Non-pigmented ciliary epithelial cell (primary cell): ENCODE measurements at regions not wholly inside any gene's neighbourhood (a gene's known extent, or its start where the extent isn't known, plus 50 kb on each side); places are given as distances from the start of the nearest gene placed in this dataset.
"Not testable (repeated sequence)": the region's sequence is repeated elsewhere in the genome, so short reads cannot be mapped to it uniquely, and the experiment has no call there.

Experiments
- DNase-seq: peaks from one replicate; pipeline ENCODE4 v3.0.0-alpha.2; 2010; ENCODE audit warnings: low read depth

DNA sequence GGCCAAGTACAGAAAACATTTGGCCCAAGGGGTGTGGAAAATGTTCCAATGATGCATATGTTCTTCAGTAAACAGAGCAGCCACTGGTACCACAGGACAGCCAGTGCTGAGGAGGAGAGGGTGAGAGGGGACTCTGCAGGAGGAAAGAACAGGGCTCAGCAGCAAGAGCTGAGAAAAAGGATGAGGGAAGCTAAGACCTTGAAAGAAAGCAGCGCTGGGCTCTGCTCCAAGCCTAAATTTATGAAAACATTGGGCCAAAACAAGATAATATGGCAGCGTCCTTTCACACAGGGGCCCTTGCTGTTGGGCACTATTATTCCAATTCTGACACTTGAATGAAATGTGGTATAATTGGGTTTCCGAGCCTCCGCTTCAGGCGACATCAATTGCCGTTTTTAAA is 939.0 kb upstream of the FANCL start:
- no peak for DNase-seq

DNA sequence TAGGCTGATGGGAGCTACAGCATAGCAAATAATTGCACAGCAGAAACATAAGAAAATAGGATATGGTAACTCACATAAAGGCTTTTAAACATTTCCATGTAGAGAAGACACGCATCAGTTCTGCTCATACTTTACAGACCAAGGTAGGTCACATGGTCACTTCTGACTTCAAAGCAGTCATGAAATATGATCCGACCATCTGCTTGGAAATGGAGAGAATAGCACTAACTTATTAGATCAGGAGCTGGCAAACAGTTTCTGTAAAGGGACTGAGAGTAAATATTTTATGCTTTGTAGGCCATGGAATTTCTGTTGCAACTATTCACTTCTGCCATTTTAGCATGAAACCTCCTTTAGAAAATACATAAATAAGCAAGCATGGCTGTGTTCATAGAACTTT is 936.6 kb upstream of the FANCL start:
- no peak for DNase-seq

DNA sequence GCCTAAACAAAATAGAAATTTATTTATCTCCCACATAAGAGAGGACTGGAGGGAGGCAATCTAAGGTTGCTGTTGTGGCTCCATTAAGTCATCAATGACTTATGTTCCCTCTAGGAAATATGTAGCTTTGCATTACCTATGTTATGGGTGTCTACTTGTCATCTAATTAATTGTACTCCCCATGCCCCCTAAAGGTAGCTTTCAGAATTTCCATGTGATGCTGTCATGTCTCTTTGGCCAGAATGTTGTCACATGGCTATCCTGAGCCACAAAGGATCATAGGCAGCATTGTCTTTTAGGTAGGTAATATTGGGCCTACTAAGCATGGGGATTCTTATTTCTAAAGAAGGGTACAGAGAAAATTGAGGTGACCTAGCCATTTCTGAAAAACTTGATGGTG is 935.6 kb upstream of the FANCL start:
- DNase-seq: no peak

DNA sequence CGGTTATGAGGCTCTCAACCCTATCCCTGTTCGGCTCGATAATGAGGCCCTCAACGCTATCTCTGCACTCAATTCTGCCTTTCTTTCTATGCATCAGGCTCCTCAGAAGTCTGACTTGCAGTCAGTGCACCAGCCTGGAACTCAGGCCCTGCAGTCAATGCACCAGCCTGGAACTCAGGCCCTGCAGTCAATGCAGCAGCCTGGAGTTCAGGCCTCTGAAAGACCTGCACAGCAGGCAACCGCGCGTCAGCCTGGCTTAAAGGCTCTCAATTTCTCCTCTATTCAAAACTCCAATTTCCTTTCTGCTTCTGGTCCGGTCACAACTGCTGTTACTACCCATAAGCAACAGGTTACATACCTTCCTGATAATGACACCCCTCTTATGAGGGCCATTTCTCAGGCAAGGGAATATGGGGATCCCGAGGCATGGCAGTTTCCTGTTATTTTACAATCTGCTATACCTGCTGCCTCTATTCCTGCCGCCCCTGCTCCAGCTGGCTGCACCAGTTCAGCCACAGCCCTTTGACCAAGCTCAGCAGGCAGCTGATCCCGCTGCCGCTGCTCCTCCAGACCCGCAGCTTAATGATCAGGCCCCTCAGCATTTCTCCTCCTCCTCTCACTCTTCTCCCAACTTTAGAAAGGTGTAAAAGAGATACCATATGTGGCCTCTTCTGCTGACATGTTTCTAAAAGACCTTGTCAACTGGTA is 933.6 kb upstream of the FANCL start:
- no peak for DNase-seq

DNA sequence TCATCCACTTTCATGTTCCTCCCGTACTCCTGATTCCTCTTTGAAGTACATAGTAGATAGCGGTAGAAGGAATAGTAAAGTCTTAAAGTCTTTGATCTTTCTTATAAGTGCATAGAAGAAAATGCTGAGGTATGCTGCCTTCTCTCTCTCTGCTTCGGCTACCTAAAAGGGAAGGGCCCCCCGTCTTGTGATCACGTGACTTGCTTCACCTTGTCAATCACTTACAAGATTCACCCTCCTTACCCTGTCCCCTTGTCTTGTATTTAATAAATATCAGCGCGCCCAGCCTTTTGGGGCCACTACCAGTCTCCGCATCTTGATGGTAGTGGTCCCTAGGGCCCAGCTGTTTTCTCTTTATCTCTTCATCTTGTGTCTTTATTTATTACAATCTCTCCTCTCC is 932.2 kb upstream of the FANCL start:
- no peak for DNase-seq

DNA sequence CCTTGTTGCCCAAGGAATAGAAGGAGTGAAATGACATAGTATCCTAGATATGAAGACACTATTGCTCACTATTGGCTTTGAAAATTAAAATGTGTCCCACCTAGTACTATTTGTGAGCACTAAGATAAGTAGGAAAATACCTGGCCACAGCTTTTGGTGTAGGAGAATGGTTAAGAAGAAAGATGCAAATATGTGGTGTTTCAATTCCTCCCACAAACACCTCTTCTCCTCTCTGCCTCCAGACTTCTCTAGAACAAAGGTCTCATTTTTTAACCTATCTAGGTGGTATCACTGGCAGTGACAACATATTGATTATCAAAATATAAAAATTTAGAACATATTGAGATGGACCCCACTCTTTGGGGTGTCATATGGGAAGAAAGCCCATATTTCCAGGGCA is 929.9 kb upstream of the FANCL start:
- no peak for DNase-seq

DNA sequence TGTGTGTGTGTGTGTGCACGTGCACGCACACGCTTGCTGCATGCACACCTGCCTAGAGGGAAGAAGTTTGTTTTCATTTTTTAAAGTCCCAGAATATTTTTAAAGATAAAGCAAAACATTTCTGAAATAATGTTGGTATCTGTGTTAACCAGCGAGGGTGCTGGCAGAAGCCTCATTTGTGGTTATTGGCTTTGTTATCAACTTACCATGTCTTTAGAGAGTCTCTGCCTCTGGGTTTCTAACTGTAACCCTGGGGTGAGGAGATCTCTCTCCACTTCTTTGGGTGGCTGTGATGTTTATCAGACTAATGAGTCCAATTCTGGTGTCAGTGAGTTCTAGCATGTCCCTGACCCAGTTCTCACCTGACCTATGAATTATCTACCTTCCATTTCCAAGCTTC is 927.6 kb upstream of the FANCL start:
- no peak for DNase-seq

DNA sequence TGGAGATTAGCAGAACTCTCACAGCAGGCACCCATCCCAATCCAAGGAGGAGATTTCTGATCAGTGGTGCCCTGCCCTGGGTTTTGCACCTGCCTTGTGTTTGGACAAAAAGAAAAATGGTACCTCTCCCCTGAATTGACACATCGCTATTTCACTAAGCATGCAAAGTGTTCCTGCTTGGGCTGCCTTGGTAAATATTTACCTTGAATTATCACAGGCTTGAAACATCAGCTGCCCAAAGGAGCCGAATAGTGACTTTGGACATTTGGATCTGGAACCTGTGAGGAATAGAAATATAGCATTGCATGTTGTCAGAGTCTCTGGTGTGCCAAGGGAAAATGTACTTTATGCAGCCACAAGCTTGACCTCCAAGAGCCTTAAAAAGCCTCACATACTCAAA is 926.4 kb upstream of the FANCL start:
- no peak for DNase-seq

DNA sequence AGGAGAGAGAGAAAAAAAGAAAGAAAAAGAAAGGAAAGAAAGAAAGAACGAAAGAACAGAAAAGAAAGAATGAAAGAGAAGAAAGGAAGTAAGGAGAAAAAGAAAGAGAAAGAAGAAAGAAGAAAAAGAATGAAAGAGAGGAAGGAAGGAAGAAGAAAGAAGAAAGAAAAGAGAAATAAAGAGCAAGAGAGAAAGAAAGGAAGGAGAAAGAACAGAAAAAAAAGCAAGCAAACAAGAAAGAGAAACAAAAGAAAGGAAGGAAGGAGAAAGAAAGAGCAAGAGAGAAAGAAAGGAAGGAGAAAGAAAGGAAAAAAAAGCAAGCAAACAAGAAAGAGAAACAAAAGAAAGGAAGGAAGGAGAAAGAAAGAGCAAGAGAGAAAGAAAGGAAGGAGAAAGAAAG is 916.8 kb upstream of the FANCL start:
- DNase-seq: not testable (repeated sequence)

DNA sequence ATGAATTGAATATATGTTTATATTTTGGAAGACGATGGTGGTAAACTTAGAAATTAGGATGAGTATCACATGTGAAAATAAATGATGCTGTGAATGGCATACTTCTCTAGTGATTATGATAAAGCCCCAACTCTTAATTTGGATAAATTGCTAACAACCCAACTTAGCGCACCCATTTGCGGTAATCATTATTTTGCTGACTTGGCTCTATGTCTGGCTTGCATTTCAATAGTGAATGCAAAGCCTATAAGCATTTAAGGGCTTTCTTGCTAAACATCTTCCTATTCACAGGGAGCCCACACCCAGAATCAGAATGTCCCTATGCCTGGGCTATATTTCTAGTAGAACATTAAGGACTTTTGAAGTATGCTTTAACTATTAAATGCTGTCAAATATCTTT is 910.7 kb upstream of the FANCL start:
- DNase-seq: no peak

DNA sequence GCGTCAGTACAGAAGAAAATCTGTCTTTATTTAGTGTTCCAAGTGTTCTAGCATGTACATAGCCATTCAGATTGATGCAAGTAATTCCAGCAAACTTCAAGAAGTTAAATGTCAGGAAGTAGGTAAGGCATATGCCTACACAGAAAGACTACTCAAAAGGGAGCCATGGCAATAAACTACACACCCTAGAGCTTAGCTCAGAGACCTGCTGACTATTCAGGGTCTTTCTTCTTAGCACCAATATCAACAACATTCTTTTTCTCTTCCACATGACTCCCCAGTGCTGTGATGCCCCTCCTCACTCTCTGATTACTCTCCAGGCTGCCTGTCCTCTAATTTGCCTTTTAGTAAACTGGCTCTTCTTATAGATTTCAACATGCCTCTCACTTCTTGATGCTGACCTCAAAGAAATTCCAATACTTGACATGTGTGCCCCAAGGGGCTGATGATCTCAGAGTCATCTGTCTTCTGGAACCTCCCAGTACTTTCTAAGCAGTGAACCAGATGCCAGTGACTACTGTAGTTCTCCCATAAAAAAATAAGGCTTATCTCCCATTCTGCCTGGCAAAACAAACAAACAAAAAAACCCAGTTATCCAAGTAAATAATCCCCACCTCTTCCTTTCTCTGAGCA is 909.2 kb upstream of the FANCL start:
- no peak for DNase-seq

DNA sequence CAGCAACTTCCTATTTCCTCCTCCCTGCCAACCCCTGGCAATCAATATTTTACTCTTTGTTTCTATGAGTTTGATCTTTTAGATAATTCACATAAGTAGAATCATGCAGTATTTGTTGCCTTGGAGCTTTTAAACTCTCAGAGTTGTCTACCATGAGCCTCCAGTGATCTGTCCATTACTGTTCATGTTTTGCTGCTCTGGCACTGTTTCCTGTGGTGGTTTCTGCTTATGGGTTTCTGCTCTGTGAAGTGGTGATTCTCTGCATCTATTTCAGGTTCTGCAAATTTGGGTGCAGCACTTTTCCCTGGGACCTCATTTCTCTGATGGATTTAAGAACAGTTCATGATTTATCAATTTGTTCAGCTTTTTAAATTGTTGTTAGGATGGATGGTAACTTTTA is 908.1 kb upstream of the FANCL start:
- no peak for DNase-seq

DNA sequence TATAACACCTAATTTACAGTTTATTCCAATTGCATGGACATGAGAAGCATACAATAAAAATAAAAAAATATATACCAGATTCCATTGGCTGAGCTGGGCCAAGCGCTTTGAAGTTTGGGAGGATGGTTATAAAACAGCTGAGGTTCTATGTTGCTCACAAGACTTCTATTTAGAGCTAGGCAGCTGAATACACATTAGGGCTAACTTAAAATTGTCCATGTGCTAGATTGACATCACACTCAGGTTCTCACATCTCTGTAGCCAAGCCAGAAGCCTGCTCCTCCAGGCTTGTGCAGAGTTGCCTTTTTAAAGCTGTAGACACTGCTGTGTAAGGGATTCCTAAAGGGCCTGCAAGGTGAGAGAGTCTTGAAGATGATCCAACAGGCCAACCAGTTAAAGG is 871.1 kb upstream of the FANCL start:
- no peak for DNase-seq

DNA sequence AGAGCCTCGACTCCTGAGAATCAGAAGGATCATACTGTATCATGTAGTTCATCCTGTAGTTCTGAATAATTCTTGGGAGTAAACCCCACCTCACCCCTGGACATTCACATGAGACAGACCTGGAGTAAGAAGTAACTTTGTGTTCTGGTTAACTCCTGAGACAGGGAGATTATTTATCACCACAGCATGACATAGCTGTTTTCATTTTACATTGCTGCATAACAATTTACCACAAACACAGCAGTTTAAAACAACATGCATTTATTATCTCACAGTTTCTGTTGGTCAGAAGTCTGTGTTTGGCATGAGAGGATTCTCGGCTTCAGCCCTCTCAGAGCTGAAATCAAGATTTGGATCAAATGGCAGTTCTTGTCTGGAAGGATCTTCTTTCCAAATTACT is 855.8 kb upstream of the FANCL start:
- DNase-seq: no peak

DNA sequence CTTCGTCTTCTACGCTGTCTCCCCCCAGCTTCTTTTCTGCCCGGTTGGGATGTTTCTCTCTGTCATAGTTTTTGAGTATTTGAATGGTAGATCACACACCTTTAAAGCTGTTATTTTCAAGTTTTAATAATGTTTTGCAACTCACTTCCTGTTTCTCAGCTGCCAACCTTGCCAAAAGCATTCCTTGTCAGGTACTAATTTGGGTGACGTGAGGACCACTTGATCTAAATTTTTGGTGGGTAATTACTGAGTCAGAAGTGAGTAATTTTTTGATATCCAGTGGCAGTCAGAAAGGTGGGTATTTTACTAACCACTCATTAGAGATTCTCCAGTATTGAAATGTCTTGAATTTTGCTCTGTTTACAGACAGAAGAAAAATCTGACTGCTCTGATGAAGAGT is 852.4 kb upstream of the FANCL start:
- no peak for DNase-seq

DNA sequence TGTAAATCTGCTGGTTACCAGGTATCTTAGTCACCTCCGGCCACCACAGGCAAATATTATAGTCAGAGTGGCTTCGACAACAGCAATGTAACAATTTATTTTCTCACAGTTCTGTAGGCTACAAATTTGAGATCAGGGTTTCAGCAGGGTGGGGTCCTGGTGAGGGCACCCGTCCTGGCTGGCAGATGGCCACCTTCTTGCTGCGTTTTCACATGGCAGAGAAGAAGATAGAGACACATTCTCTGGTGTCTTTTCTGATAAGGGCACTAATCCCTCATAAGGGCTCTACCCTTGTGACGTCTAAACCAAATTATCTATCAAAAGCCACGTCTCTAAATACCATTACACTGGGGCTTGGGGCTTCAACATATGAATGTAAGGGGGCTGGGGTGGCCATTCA is 843.2 kb upstream of the FANCL start:
- no peak for DNase-seq

DNA sequence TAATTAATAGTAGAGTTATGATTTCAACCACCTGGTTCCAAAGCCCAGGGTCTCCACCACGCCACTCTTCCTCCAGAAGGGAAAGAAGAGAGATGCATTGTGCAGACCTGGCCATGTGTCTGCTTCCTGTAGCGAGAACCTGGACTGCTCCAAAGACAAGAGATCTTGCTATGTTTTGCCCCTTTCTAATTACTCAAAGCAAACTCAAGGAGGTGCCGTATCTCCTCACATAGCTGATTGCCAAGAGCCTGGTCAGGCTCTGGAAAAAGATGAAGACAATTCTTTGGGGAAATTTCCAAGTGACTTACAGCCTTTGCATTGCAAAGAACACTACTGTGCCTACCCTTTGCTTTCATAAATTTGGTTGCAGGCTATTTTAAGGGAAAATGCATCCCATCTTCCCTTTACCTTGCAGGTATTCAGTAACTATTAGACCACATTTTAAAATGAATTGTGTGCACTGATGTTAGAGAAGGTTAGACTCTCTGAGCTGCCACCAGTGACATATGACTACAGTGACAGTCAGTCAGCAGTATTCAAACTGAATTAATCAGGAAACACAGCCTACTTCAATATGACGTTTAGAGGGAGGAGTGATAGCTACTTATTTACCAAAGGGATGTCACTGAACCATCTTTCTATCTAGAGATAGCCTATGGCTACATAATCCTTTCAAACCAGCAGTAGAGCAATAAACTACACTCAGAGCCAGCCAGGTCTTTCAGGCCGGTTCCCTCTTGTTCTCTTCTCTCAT is 842.1 kb upstream of the FANCL start:
- no peak for DNase-seq

DNA sequence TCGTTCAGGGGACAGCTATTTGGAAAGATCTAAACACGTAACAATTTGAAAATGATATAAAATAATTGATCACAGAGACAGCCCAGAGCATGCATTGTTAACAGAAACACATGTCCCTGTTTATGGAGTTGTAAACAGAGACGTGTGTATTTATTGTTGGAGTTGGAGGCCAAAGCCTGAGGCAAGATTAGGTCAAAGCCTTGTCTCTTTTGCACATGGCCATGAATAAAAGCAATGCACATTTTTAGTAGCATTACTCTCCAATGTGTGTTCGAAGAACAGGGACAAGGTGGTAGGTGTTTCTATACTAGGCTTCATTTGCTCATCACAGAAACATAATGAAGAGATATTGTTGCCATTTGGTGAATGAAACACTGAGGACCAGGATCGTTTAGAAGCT is 841.5 kb upstream of the FANCL start:
- DNase-seq: no peak

DNA sequence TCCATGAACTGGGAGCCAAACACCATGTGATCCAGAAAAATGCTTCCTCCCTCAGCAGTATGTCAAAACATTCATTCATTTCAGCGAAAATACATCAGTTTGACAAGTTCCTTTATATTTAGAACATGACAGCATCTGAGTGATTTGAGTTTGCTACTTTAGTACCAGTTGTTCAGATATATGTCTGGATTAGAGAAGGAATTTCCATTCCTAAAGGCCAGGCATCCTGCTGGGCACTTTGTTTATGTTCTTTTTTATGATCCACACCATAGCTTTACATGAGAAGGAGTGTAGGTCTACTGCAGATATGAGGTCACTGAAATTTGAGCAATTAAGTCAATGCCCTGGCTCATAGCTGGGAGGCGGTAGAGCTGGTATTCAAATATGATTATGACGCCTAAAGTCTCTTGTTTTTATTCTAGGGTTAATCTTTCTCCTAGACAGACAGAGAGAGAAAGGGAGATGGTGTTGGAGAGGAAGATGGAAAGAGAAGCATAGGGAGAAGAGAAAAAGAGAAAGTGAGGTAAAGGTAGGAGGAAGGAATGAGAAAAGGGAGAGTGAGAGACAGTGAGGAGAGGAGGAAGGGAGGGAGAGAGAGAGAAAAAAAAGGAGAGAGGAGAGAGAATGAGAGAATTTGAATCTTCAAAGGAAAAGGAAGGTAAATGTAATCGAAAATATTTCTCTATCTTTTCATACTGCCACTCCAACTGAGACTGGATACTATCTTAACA is 839.5 kb upstream of the FANCL start:
- DNase-seq: no peak

DNA sequence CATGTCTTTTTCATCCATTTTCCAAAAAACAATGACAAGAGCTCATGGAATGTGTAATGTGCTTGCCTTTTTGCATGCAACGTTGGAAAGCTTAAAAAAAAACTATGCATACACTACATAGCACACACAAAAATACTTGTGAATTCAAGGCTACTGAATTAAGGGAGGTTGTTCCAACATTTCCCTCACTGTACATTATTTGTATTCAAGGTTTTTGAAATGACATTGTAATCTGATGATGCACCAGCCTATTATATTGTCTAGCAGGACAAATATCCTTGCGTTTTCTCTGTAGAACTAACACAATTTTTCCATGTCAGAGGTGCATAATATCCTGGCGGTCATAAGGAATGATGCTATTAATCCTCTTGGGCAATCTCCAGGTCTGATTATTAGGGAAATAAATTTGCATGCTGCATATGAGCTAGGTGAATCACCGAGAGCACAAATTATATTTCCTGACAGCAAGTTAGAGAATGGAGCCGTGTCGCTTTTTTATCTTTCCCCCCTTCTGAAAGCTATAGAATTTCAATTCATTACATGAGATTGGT is 836.9 kb upstream of the FANCL start:
- DNase-seq: no peak

DNA sequence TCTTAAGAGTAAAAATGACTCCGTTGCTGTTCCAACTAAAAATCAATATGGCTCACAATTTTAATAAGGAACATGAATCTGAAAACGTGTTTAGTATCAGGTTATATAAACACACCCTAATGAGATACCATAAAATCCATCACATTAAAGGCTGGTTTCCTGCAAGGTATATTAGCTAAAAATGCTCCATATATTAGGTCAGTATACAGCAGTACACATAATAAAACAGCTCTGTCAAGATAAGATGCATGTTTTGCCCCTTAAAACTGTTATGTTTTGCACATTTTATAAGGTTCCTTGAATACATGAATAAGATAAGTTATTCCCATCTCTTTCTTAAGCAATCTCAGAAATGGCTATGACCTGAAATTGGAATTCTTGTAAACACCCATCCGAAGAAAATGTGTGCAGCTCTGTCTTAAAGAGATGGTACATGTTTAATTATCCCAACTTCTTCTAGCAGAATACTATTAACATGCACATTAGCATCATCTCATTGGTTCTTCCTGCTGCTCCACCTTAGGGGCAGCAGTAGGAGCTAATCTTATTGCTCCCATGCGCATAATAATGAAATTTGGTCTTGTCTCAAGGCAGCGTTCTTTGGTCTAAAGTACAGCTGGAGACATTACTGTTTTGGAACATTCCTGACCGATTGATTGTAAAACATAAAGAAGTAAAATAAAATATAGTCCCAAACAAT is 836.1 kb upstream of the FANCL start:
- no peak for DNase-seq

DNA sequence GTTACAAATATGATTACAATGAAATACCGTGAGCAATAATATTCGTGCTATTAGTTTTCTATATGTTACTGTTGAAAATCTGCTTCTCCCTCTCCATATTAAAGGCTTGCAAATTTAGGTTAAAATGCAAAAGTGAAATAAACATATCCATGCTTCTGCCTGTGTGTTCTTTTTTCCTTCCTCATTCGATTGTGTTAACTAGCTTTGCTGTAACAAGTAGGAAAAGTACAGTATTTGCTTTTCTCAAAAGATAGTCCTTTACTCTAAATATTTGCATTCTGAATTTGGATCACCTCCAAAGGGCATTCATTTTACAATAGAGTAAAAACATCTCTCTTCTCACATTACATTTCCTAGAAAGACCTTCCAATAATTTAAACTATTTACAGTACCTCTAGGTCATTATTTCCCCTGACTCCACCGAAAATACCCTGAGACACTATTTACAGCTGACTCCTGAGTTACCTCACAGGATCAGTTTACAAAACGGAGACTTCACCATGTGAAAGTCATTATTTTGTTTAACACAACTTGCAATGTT is 835.0 kb upstream of the FANCL start:
- DNase-seq: no peak
